Mesendoderm (in vitro differentiated cells): ENCODE measurements at regions not wholly inside any gene's neighbourhood (a gene's known extent, or its start where the extent isn't known, plus 50 kb on each side); places are given as distances from the start of the nearest gene placed in this dataset.
"Not testable (repeated sequence)": the region's sequence is repeated elsewhere in the genome, so short reads cannot be mapped to it uniquely, and the experiment has no call there.

Experiments
- DNase-seq: peaks from one replicate; pipeline ENCODE4 v3.0.0; 2013
- H2AK5ac ChIP-seq: 2 replicates; pipeline ENCODE4 v1.6.1; 2013; ENCODE audit warnings: low read length, inconsistent platforms
- H2BK120ac ChIP-seq: 2 replicates; pipeline ENCODE4 v1.6.1; 2013; ENCODE audit warnings: low read depth, mild to moderate bottlenecking, low read length, moderate library complexity, mixed read lengths
- H2BK15ac ChIP-seq: replicated peaks from 2 replicates; pipeline ENCODE4 v1.6.1; 2013; ENCODE audit warnings: low read depth, mild to moderate bottlenecking, moderate library complexity
- H2BK5ac ChIP-seq: 2 replicates; pipeline ENCODE4 v1.6.1; 2013; ENCODE audit warnings: low read length, inconsistent platforms
- H3K18ac ChIP-seq: 2 replicates; pipeline ENCODE4 v1.6.1; 2013; ENCODE audit warnings: mild to moderate bottlenecking, low read length, mixed read lengths
- H3K23ac ChIP-seq: one replicate; pipeline ENCODE4 v1.6.1; 2013; ENCODE audit warnings: low read length
- H3K27ac ChIP-seq: 2 replicates; pipeline ENCODE4 v1.5.1; 2013; ENCODE audit warnings: low read depth, mild to moderate bottlenecking, inconsistent platforms, low read length, moderate library complexity
- H3K27me3 ChIP-seq: 2 replicates; pipeline ENCODE4 v1.6.1; 2013; ENCODE audit warnings: low read length, control low read depth, mild to moderate bottlenecking, inconsistent platforms; ENCODE audit not compliant: insufficient read depth, poor library complexity
- H3K36me3 ChIP-seq: 2 replicates; pipeline ENCODE4 v1.6.1; 2013; ENCODE audit warnings: low read length, inconsistent platforms; ENCODE audit not compliant: control insufficient read depth, insufficient read depth
- H3K4ac ChIP-seq: one replicate; pipeline ENCODE4 v1.6.1; 2013; ENCODE audit warnings: low read depth, mild to moderate bottlenecking, low read length, moderate library complexity
- H3K4me1 ChIP-seq: 2 replicates; pipeline ENCODE4 v1.6.1; 2013; ENCODE audit warnings: low read depth, low read length, inconsistent platforms; ENCODE audit not compliant: control insufficient read depth
- H3K4me2 ChIP-seq: 2 replicates; pipeline ENCODE4 v1.6.1; 2013; ENCODE audit warnings: low read length
- H3K4me3 ChIP-seq: 2 replicates; pipeline ENCODE4 v1.5.1; 2013; ENCODE audit warnings: mild to moderate bottlenecking, low read length
- H3K56ac ChIP-seq: one replicate; pipeline ENCODE4 v1.6.1; 2013; ENCODE audit warnings: low read length
- H3K79me1 ChIP-seq: 2 replicates; pipeline ENCODE4 v1.6.1; 2013; ENCODE audit warnings: low read length, inconsistent platforms
- H3K79me2 ChIP-seq: 2 replicates; pipeline ENCODE4 v1.6.1; 2013; ENCODE audit warnings: mild to moderate bottlenecking, low read length; ENCODE audit not compliant: control insufficient read depth, insufficient read depth
- H3K9ac ChIP-seq: 2 replicates; pipeline ENCODE4 v1.6.1; 2013; ENCODE audit warnings: low read length, inconsistent platforms
- H4K5ac ChIP-seq: one replicate; pipeline ENCODE4 v1.6.1; 2013; ENCODE audit warnings: low read length
- H4K8ac ChIP-seq: one replicate; pipeline ENCODE4 v1.6.1; 2013; ENCODE audit warnings: low read depth, mild to moderate bottlenecking, control low read depth, low read length, moderate library complexity
- WGBS: extraction: QIAGEN DNeasy Blood & Tissue Kit; methylation state at CpG from one replicate; pipeline ENCODE4 v1.1.7; 2013; ENCODE audit warnings: low lambda C conversion rate, missing lambda C conversion rate; ENCODE audit not compliant: insufficient coverage; ENCODE audit errors: extremely low coverage; 5-methylcytosine and 5-hydroxymethylcytosine counted together

GRCh38 chr5:51625224-51625968 lies 242.1 kb downstream of the ISL1 start:
- no peaks in the 10 kb centered on the region for H3K36me3 ChIP-seq
- H3K23ac ChIP-seq: no peak overlapping the region
- H3K4me3 ChIP-seq: no peak overlapping the region
- no peaks in the 10 kb centered on the region for H3K79me2 ChIP-seq
- no peak overlapping the region for H4K8ac ChIP-seq
- no peak overlapping the region for H3K27ac ChIP-seq
- DNase-seq: no peak
- H2AK5ac ChIP-seq: no peak overlapping the region
- H3K18ac ChIP-seq: no peak overlapping the region
- no peak overlapping the region for H3K4me2 ChIP-seq
- no peak overlapping the region for H2BK15ac ChIP-seq
- no peak overlapping the region for H2BK120ac ChIP-seq
- no CpG with 5 or more reads among the region's 3 CpGs for WGBS
- no peaks in the 10 kb centered on the region for H3K79me1 ChIP-seq
- no peak overlapping the region for H3K4ac ChIP-seq
- no peak overlapping the region for H2BK5ac ChIP-seq
- H4K5ac ChIP-seq: no peak overlapping the region
- no peak overlapping the region for H3K56ac ChIP-seq
- no peaks in the 10 kb centered on the region for H3K27me3 ChIP-seq
- no peaks in the 10 kb centered on the region for H3K4me1 ChIP-seq
- H3K9ac ChIP-seq: no peak overlapping the region

GRCh38 chr5:51632027-51632426 lies 248.8 kb downstream of the ISL1 start:
- Histone ChIP-seq H3K23ac (no peak overlapping the region), H3K79me1 (no peaks in the 10 kb centered on the region), H2BK15ac (no peak overlapping the region), H3K27me3 (no peaks in the 10 kb centered on the region), H3K18ac (no peak overlapping the region), H3K27ac (no peak overlapping the region), H3K4me1 (no peaks in the 10 kb centered on the region), H3K4me2 (no peak overlapping the region), H3K4ac (no peak overlapping the region), H3K4me3 (no peak overlapping the region), H3K9ac (no peak overlapping the region), H3K56ac (no peak overlapping the region), H2BK120ac (no peak overlapping the region), H2BK5ac (no peak overlapping the region), H2AK5ac (no peak overlapping the region), H4K8ac (no peak overlapping the region), H4K5ac (no peak overlapping the region), H3K79me2 (no peaks in the 10 kb centered on the region), H3K36me3 (no peaks in the 10 kb centered on the region)
- no peak for DNase-seq
- WGBS: no CpG with 5 or more reads among the region's 2 CpGs

DNA sequence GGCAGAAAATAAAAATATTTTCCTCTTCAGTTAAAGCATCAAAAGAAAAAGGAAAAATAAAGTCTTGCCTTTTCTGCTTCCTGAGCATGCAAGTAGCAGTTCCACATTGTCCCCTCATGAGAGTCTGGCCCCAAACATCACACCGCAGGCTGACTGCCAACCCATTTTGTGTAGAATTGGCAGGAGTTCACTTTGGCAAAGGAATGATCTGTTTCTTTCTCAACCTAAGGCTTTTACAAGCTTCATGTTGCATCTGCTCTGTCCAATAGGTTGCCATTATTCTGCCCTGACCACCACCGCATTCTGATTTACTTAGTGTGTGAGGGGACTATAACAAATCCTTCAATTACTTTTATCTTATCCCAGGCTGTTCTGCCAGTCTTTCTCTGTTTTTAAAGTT lies 249.5 kb downstream of the ISL1 start:
- Histone ChIP-seq H3K4me2 (no peak overlapping the region), H3K9ac (no peak overlapping the region), H3K79me1 (no peaks in the 10 kb centered on the region), H2BK120ac (no peak overlapping the region), H3K79me2 (no peaks in the 10 kb centered on the region), H3K4ac (no peak overlapping the region), H2BK15ac (no peak overlapping the region), H3K27ac (no peak overlapping the region), H3K4me1 (no peaks in the 10 kb centered on the region), H2AK5ac (no peak overlapping the region), H3K27me3 (no peaks in the 10 kb centered on the region), H3K36me3 (no peaks in the 10 kb centered on the region), H2BK5ac (no peak overlapping the region), H4K8ac (no peak overlapping the region), H3K23ac (no peak overlapping the region), H3K18ac (no peak overlapping the region), H3K56ac (no peak overlapping the region), H3K4me3 (no peak overlapping the region), H4K5ac (no peak overlapping the region)
- WGBS: no CpG with 5 or more reads among the region's 2 CpGs
- no peak for DNase-seq

DNA sequence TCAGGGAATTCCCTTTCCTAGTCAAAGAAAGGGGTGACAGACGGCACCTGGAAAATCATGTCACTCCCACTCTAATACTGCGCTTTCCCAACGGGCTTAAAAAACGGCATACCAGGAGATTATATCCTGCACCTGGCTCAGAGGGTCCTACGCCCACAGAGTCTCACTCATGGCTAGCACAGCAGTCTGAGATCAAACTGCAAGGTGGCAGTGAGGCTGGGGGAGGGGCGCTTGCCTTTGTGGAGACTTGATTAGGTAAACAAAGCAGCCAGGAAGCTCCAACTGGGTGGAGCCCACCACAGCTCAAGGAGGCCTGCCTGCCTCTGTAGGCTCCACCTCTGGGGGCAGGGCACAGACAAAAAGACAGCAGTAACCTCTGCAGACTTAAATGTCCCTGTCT lies 253.7 kb downstream of the ISL1 start:
- not testable (repeated sequence) for H3K23ac ChIP-seq, H3K56ac ChIP-seq, H3K36me3 ChIP-seq, H3K4me1 ChIP-seq, H2BK5ac ChIP-seq, H3K4ac ChIP-seq, H3K9ac ChIP-seq, DNase-seq, H3K27ac ChIP-seq, H2AK5ac ChIP-seq, H3K4me3 ChIP-seq, H3K79me2 ChIP-seq, H3K18ac ChIP-seq, H3K79me1 ChIP-seq, H4K8ac ChIP-seq, H2BK120ac ChIP-seq, H3K4me2 ChIP-seq, H3K27me3 ChIP-seq, H2BK15ac ChIP-seq, H4K5ac ChIP-seq
- WGBS: no CpG with 5 or more reads among the region's 6 CpGs

GRCh38 chr5:51644976-51645375 lies 261.7 kb downstream of the ISL1 start:
- Histone ChIP-seq H3K4ac (no peak overlapping the region), H2BK5ac (no peak overlapping the region), H3K4me2 (no peak overlapping the region), H3K9ac (no peak overlapping the region), H2BK15ac (no peak overlapping the region), H3K4me1 (no peaks in the 10 kb centered on the region), H3K36me3 (no peaks in the 10 kb centered on the region), H3K4me3 (no peak overlapping the region), H3K23ac (no peak overlapping the region), H3K18ac (no peak overlapping the region), H3K79me2 (no peaks in the 10 kb centered on the region), H4K8ac (no peak overlapping the region), H2AK5ac (no peak overlapping the region), H3K56ac (no peak overlapping the region), H3K27ac (no peak overlapping the region), H2BK120ac (no peak overlapping the region), H3K79me1 (no peaks in the 10 kb centered on the region), H3K27me3 (no peaks in the 10 kb centered on the region), H4K5ac (no peak overlapping the region)
- DNase-seq: no peak
- no CpG with 5 or more reads among the region's 2 CpGs for WGBS

- H3K36me3 ChIP-seq: no peaks in the 10 kb centered on the region
- no peak for DNase-seq
- no peak overlapping the region for H3K27ac ChIP-seq
- no peak overlapping the region for H3K4me2 ChIP-seq
- H3K23ac ChIP-seq: no peak overlapping the region
- H4K8ac ChIP-seq: no peak overlapping the region
- no peak overlapping the region for H3K56ac ChIP-seq
- H3K18ac ChIP-seq: no peak overlapping the region
- no peaks in the 10 kb centered on the region for H3K4me1 ChIP-seq
- H2BK15ac ChIP-seq: no peak overlapping the region
- no peak overlapping the region for H3K4ac ChIP-seq
- no peak overlapping the region for H3K4me3 ChIP-seq
- H3K79me2 ChIP-seq: no peaks in the 10 kb centered on the region
- no peaks in the 10 kb centered on the region for H3K27me3 ChIP-seq
- H2BK5ac ChIP-seq: no peak overlapping the region
- H3K79me1 ChIP-seq: no peaks in the 10 kb centered on the region
- H2BK120ac ChIP-seq: no peak overlapping the region
- H3K9ac ChIP-seq: no peak overlapping the region
- H4K5ac ChIP-seq: no peak overlapping the region
- H2AK5ac ChIP-seq: no peak overlapping the region
Measured at GRCh38 chr5:51646482-51646881, 263.2 kb downstream of the ISL1 start.
